ENCODE measurements at regions not wholly inside any gene's neighbourhood (a gene's known extent, or its start where the extent isn't known, plus 50 kb on each side); places are given as distances from the start of the nearest gene placed in this dataset.

DNA sequence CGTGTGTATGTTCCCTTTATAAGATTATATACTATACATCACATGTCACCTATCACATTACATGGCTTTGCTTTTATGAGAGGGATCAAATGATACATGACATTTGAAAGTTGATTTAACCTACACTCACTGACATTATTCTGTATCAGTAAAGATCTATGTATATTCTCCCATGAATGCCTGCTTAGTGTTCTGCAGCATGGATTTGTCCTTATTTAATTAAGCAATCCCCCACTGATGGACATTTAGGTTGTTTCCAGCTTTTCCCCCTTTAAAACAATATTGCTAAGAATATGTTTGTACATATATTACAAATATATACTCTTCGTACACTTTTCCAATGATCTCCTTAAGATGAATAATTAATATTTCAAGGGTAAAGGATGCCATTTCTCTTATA, 297.4 kb downstream of the TFAP2C start:
- H3K9me3 Mint-ChIP-seq: no peaks in the 10 kb centered on the region
- no peak for DNase-seq (ENCODE audit: low spot score)
- no peak overlapping the region for H3K4me3 Mint-ChIP-seq
- no peaks in the 10 kb centered on the region for H3K4me1 Mint-ChIP-seq (ENCODE audit: low read depth)
- peaks cover 69% of the 10 kb centered on the region for H3K27me3 Mint-ChIP-seq (ENCODE audit: insufficient read depth)
- intact Hi-C loops (cut with micrococcal nuclease): loop anchor here (2.0 kb wide), 1 partner anchor 298 kb away; the partner anchor contains the start of gene TFAP2C
- H3K36me3 Mint-ChIP-seq (ENCODE audit: low read depth): peaks cover 2% of the 10 kb centered on the region
- no peak overlapping the region for H3K27ac Mint-ChIP-seq

DNA sequence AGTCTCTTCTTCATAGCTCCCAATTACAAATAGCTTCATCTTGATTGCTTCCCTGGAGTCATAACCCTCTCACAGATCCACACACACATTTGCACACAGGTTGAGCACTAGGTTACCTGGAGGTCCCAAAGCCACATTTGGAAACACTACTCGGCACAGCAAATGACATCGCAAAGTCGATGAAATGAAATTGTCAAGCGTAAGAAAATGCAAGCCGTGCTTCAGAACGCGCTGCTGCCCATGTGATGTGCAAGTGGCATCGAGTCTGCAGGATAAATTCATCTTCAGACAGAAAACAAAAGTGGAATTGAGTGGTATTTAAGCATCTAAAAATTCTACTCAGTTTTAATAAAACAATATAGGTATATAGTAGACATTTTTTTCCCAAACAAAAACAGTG, 298.0 kb downstream of the TFAP2C start:
- Mint-ChIP-seq H3K36me3 (ENCODE audit: low read depth) (peaks cover 2% of the 10 kb centered on the region), H3K27ac (no peak overlapping the region), H3K9me3 (no peaks in the 10 kb centered on the region), H3K4me1 (ENCODE audit: low read depth) (no peaks in the 10 kb centered on the region), H3K27me3 (ENCODE audit: insufficient read depth) (peaks cover 69% of the 10 kb centered on the region), H3K4me3 (no peak overlapping the region)
- no peak for DNase-seq (ENCODE audit: low spot score)
- intact Hi-C loops (cut with micrococcal nuclease): loop anchor here (2.0 kb wide), 1 partner anchor 298 kb away; the partner anchor contains the start of gene TFAP2C

DNA sequence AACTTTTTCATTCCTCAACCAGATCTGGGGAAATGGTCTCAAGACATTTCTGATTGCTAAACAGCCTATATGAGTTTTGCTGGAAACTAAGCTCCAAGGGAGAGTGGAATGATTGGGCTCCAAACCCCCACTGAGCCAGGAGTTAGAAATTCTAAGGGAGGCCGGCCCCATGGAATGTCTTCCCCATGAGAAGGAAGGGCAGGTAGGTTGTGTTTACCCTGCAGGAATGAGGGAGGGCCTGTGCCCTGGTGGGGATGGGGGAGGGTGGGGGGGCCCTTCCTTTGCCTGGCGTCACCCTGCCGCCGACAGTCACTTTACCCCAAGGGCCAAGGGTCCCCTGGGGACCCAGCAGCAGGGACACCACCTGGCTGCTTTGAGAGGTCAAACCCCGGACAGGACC, 298.9 kb downstream of the TFAP2C start:
- H3K27me3 Mint-ChIP-seq (ENCODE audit: insufficient read depth): peaks cover 61% of the 10 kb centered on the region
- no peak overlapping the region for H3K4me3 Mint-ChIP-seq
- H3K27ac Mint-ChIP-seq: no peak overlapping the region
- H3K36me3 Mint-ChIP-seq (ENCODE audit: low read depth): peaks cover 2% of the 10 kb centered on the region
- H3K4me1 Mint-ChIP-seq (ENCODE audit: low read depth): no peaks in the 10 kb centered on the region
- intact Hi-C loops (cut with micrococcal nuclease): no loop called here
- DNase-seq (ENCODE audit: low spot score): no peak
- no peaks in the 10 kb centered on the region for H3K9me3 Mint-ChIP-seq

DNA sequence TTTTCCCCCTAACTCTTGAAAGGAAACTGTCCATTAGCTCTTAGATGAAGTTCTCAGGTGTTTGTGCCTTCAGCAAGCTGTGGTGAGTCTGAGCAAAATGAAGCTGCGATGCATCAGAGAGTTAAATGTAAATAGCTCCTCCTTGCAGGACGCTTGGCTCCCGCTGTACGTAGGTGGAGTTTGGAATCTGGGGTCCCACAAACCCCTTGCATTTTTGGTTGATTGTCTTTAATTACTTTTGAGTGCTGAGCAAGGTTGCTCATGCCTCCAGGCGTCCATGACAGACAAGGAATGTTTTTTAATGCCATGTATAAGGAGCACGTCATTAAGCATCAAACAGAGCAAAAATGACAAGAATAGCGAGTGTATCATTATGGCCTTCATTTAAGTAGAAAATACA, 300.5 kb downstream of the TFAP2C start:
- H3K27ac Mint-ChIP-seq: no peak overlapping the region

DNA sequence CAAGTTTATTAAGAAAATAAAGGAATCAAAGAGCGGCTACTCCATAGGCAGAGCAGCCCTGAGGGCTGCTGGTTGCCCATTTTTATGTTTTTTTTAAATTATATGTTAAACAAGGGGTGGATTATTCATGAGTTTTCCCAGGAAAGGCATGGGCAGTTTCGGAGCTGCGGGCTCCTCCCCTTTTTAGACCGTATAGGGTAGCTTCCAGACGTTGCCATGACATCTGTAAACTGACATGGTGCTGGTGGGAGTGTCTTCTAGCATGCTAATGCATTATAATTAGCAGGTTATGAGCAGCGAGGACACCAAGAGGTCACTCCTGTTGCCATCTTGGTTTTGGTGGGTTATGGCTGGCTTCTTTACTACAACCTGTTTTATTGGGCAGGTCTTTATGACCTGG, 301.8 kb downstream of the TFAP2C start:
- H3K4me3 Mint-ChIP-seq: no peak overlapping the region
- no peak overlapping the region for H3K27ac Mint-ChIP-seq
- intact Hi-C loops (cut with micrococcal nuclease): no loop called here
- DNase-seq (ENCODE audit: low spot score): no peak
- no peaks in the 10 kb centered on the region for H3K9me3 Mint-ChIP-seq
- peaks cover 38% of the 10 kb centered on the region for H3K27me3 Mint-ChIP-seq (ENCODE audit: insufficient read depth)
- peaks cover 2% of the 10 kb centered on the region for H3K36me3 Mint-ChIP-seq (ENCODE audit: low read depth)
- H3K4me1 Mint-ChIP-seq (ENCODE audit: low read depth): no peaks in the 10 kb centered on the region

More for the DNA sequence above, 300.5 kb downstream of the TFAP2C start:
- Mint-ChIP-seq H3K4me1 (ENCODE audit: low read depth) (no peaks in the 10 kb centered on the region), H3K36me3 (ENCODE audit: low read depth) (peaks cover 2% of the 10 kb centered on the region), H3K9me3 (no peaks in the 10 kb centered on the region), H3K27me3 (ENCODE audit: insufficient read depth) (peaks cover 47% of the 10 kb centered on the region), H3K4me3 (no peak overlapping the region)
- intact Hi-C loops (cut with micrococcal nuclease): no loop called here
- no peak for DNase-seq (ENCODE audit: low spot score)

DNA sequence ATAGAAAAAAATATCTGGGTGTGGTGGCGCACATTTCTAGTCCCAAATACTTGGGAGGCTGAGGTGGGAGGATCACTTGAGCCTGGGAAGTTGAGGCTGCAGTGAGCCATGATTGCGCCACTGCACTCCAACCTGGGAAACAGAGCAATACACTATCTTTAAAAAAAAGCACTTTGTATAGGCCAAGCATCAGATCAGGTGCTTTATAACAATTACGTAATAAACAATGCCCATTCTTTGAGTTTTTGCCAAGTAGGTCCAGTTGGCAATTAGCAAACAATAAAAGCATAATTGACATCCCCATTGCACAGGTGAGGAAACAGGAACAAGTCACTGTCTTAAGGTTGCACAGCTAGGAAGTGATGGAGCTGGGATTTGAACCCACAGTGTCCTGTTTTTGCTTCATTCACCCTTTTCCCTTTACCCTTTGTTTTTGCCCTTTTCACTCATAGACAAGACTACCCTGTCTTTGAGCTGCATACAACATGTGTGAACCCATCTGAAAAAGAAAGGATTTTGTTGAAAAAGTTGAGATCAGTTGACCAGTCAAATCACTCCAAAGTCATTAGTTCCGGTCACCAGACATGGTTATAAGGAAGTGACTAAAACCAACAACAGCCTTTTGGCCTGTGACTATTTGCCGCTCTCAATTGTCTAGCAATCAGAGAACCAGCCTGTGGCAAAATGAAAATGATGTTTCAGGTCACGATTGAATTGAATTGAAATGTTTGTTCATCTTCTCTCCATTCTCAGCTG, 303.6 kb downstream of the TFAP2C start:
- DNase-seq (ENCODE audit: low spot score): no peak
- peaks cover 19% of the 10 kb centered on the region for H3K27me3 Mint-ChIP-seq (ENCODE audit: insufficient read depth)

DNA sequence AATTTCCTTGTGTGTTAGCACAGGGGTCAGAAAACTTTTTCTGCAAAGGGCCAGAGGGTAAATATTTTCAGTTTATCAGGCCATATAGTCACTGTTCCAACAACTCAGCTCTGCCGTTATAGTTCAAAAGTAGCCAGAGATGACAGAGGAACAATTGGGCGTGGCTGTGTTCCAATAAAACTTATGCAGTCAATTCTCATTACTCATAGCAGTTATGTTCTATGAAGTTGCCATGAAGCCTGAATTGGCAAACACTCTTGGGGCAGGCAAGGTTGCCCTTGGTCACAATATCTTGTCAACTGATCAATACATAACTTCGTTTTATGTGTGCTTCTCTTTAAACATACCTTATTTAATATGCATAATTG, 304.2 kb downstream of the TFAP2C start:
- intact Hi-C loops (cut with micrococcal nuclease): no loop called here
- Mint-ChIP-seq H3K36me3 (ENCODE audit: low read depth) (no peaks in the 10 kb centered on the region), H3K9me3 (no peaks in the 10 kb centered on the region), H3K27ac (no peak overlapping the region), H3K27me3 (ENCODE audit: insufficient read depth) (peaks cover 16% of the 10 kb centered on the region), H3K4me1 (ENCODE audit: low read depth) (no peaks in the 10 kb centered on the region), H3K4me3 (no peak overlapping the region)
- DNase-seq (ENCODE audit: low spot score): no peak

More for the DNA sequence above, 303.6 kb downstream of the TFAP2C start:
- Mint-ChIP-seq H3K27ac (no peak overlapping the region), H3K4me3 (no peak overlapping the region), H3K36me3 (ENCODE audit: low read depth) (no peaks in the 10 kb centered on the region), H3K4me1 (ENCODE audit: low read depth) (no peaks in the 10 kb centered on the region), H3K9me3 (no peaks in the 10 kb centered on the region)
- intact Hi-C loops (cut with micrococcal nuclease): no loop called here

DNA sequence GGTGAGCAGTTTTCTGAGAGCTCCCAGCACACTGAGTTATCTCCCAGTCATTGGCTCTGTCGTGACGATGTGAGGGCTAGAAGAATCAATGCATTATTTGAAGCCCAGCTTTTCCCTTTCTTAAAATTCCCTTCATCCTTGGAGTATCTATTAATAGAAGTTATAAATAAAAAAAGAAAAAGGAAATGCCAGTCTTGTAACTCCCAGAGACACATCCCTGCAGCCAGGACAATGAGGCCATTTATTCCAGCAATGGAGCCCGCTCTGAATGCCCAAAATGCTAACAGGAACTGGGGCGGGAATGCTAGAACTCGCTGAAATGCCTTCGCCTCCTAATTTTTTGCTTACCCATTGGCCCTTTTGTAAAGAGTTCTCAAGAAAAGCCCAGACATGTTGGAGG, 305.8 kb downstream of the TFAP2C start:
- H3K4me3 Mint-ChIP-seq: no peak overlapping the region
- no peaks in the 10 kb centered on the region for H3K4me1 Mint-ChIP-seq (ENCODE audit: low read depth)
- peaks cover 2% of the 10 kb centered on the region for H3K27me3 Mint-ChIP-seq (ENCODE audit: insufficient read depth)
- H3K36me3 Mint-ChIP-seq (ENCODE audit: low read depth): no peaks in the 10 kb centered on the region
- intact Hi-C loops (cut with micrococcal nuclease): no loop called here
- no peaks in the 10 kb centered on the region for H3K9me3 Mint-ChIP-seq
- DNase-seq (ENCODE audit: low spot score): no peak
- no peak overlapping the region for H3K27ac Mint-ChIP-seq

DNA sequence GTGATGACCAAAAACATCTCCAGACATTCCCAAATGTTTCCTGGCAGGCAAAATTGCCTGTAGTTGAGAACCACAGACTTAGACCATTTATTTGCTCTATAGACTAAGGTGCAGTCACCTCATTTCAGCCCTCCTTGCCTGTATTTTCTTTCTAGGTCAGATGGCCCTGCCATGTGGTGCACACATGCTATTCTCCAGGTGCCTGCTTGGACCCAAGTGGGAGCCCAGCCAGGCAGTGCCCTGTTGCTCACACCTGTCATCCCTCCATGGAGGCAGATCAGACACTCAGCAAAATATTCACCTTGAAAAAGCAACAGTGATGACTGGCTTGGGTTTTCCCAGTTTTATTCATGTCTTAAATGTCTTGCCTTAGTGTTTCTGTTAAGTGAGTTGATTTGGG, 311.4 kb downstream of the TFAP2C start:
- Mint-ChIP-seq H3K9me3 (no peaks in the 10 kb centered on the region), H3K27ac (no peak overlapping the region), H3K4me1 (ENCODE audit: low read depth) (no peaks in the 10 kb centered on the region), H3K36me3 (ENCODE audit: low read depth) (no peaks in the 10 kb centered on the region), H3K27me3 (ENCODE audit: insufficient read depth) (no peaks in the 10 kb centered on the region), H3K4me3 (no peak overlapping the region)
- no peak for DNase-seq (ENCODE audit: low spot score)
- intact Hi-C loops (cut with micrococcal nuclease): no loop called here

DNA sequence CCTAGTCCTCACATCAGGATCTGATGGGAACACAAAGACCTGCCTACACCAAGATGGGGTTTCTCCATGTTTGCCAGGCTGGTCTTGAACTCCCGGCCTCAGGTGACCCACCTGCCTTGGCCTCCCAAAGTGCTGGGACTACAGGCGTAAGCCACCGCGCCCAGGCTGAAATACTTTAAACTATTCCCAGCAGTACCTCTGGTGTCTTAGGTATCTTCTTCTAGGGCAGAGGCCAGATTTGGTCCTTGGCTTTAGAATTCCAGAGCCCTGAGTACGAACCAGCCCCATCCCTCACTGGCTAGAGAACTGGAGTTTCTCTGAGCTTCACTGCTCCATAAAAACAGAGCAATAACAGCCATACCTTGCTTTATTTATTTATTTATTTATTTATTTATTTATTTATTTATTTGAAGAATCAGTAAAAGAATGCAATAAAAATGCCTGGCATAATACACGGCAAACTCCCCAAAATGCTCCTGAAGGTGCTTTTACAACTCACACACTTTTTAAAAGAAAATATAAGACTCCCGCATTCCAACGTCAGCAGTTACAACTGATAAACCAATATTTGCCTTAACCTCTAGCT, 312.1 kb downstream of the TFAP2C start:
- H3K4me1 Mint-ChIP-seq (ENCODE audit: low read depth): no peaks in the 10 kb centered on the region
- H3K27me3 Mint-ChIP-seq (ENCODE audit: insufficient read depth): no peaks in the 10 kb centered on the region
- no peaks in the 10 kb centered on the region for H3K36me3 Mint-ChIP-seq (ENCODE audit: low read depth)
- no peak overlapping the region for H3K4me3 Mint-ChIP-seq
- H3K27ac Mint-ChIP-seq: no peak overlapping the region
- intact Hi-C loops (cut with micrococcal nuclease): no loop called here
- no peak for DNase-seq (ENCODE audit: low spot score)
- no peaks in the 10 kb centered on the region for H3K9me3 Mint-ChIP-seq

DNA sequence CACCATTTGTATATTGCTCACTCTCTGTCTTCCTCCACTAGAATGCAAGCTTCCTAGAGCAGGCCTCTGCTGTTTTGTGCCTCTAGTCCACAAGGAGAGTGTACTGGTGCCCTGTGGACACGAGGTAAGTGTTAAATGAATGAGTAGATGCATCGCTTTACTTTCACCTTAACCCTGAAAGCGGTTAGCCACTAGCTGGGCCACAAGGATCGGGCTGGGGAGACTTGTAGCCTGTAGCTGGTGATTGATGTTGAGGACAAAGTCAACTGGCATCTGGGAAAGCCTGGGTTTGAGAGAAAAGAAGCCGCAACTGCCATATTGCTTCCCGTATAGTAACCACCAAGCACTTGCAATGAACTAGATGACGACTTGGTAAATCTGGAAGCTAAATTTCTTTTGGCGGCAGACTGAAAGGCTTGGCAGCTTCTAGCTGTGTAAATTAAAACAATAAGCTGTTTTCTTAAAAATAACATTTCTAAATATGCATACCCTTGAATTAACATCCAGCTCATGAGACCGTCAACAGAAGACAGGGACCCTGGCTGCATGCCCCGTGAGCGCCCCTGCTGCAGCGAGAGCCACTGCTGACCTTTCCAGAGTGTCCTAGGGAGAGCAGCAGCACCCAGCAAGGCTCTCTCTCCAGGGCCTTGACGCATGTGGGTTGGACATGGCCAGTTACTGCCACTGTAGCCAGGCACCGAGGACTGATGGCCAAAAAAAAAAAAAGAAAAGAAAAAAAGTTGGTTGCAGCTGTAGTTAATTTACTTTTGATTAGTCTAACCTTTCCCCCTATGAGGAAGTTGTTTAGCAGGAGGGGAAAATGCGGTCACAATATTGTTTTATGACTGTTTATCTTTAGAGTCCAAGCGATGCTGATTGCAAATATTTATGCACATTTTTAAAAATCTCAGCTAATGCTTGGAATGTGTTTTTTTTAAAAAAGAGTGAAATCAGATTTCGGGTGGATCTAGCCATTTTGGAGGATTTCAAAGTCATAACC, 315.1 kb downstream of the TFAP2C start:
- Mint-ChIP-seq H3K36me3 (ENCODE audit: low read depth) (no peaks in the 10 kb centered on the region), H3K4me1 (ENCODE audit: low read depth) (no peaks in the 10 kb centered on the region), H3K27ac (no peak overlapping the region), H3K9me3 (no peaks in the 10 kb centered on the region), H3K27me3 (ENCODE audit: insufficient read depth) (peaks cover 2% of the 10 kb centered on the region), H3K4me3 (no peak overlapping the region)
- DNase-seq (ENCODE audit: low spot score): no peak
- intact Hi-C loops (cut with micrococcal nuclease): no loop called here

DNA sequence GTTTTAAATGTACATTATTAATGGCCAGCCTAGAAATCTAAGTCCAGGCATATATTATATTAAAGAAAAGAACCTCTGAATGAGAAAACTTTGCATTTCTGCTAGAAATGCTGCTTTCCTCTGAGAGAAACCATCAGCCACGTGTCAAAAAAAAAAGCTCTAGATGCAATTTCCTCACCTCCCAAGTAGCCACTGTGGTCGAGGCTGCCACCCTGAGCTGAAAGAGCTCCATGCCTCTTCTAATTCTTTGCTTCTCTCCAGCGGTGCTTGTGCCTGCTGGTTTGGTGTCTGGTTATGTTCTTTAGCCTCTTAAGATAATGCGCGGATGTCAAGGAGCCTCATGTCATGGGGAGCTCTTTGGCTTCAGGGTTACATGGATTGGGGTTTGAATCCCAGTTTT, 316.0 kb downstream of the TFAP2C start:
- DNase-seq (ENCODE audit: low spot score): no peak
- intact Hi-C loops (cut with micrococcal nuclease): no loop called here
- Mint-ChIP-seq H3K4me1 (ENCODE audit: low read depth) (no peaks in the 10 kb centered on the region), H3K4me3 (no peak overlapping the region), H3K9me3 (no peaks in the 10 kb centered on the region), H3K36me3 (ENCODE audit: low read depth) (no peaks in the 10 kb centered on the region), H3K27ac (no peak overlapping the region), H3K27me3 (ENCODE audit: insufficient read depth) (peaks cover 2% of the 10 kb centered on the region)

DNA sequence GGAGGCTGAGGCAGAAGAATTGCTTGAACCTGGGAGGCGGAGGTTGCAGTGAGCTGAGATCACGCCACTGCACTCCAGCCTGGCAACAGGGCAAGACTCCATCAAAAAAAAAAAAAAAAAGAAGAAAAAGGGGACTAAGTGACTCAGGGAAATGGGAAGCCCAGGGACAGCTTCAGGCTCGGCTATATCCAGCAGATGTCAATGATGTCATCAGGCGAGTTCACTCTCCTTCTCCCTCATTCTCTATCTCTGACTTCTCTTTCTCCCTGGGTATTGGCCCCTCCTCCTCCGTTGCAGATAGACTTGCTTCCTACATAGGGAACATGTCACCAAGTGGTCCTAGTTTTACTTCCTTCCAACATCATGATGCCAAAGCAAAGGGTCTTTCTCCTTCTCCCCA, 316.8 kb downstream of the TFAP2C start:
- Mint-ChIP-seq H3K9me3 (no peaks in the 10 kb centered on the region), H3K4me1 (ENCODE audit: low read depth) (no peaks in the 10 kb centered on the region), H3K36me3 (ENCODE audit: low read depth) (no peaks in the 10 kb centered on the region), H3K27ac (no peak overlapping the region), H3K4me3 (no peak overlapping the region), H3K27me3 (ENCODE audit: insufficient read depth) (peaks cover 2% of the 10 kb centered on the region)
- DNase-seq (ENCODE audit: low spot score): no peak
- intact Hi-C loops (cut with micrococcal nuclease): no loop called here

Data from activated T-helper 1 cell treated with anti-CD3 and anti-CD28 coated beads, Interleukin-12 subunit alpha, Interleukin-12 subunit beta, Interleukin-2, Interleukin-4 antibody, amounts not matched to agents 30 ng/mL and 10 ng/mL and 1 ng/mL, durations not matched to agents 14 hours and 24 hours and 36 hours (primary cell).